SKM-1 treated with dmso at 0.1 percent for 144 hours (cell line): ENCODE measurements at regions not wholly inside any gene's neighbourhood (a gene's known extent, or its start where the extent isn't known, plus 50 kb on each side); places are given as distances from the start of the nearest gene placed in this dataset.

ENCODE experiments used
- DNase-seq: peaks from one replicate; lab custom pipeline; 2025; ENCODE audit not compliant: unreplicated experiment; lab: John Stamatoyannopoulos, UW

DNA sequence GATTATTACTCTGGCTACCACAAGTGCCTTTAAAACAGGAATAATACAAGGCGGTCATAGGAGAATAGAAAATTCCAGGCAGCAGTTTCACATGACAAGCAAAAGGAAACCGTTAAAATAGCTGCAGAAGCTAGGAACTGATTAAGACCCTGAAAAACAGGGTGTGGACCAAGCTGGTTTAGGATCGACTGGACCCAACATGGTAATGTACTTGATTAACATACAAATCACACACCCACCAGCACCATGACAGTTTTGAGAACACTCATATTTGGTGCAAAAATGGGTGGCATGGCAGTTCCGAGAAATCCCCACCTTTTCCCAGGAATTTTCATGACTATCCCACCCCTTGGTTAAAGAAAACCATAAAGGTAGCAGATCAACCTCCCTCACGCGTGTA lies 51.9 kb upstream of the TMEM163 start:
- DNase-seq = no peak

DNA sequence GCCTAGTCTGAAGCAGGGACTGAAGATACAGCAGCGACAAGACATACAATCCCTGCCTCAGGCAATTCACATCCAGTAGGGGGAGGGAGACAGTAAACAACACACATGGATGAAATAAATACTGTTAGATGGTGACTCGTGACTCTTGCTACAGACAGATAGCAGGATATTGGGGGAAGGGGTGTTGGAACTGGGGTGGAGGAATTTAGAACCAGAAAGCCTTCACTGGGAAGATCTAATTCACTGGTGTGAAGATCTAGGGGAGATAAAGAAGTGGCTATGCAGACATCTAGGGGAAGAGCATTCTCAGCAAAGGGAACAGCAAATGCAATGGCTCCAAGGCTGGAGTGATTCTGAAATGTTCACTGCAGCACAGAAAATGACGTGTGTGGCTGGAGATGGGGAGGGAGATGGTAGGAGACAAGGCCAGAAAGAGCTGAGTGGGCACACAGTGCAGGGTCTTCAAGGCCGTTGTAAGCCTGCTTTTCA lies 52.6 kb upstream of the TMEM163 start:
- no peak for DNase-seq

DNA sequence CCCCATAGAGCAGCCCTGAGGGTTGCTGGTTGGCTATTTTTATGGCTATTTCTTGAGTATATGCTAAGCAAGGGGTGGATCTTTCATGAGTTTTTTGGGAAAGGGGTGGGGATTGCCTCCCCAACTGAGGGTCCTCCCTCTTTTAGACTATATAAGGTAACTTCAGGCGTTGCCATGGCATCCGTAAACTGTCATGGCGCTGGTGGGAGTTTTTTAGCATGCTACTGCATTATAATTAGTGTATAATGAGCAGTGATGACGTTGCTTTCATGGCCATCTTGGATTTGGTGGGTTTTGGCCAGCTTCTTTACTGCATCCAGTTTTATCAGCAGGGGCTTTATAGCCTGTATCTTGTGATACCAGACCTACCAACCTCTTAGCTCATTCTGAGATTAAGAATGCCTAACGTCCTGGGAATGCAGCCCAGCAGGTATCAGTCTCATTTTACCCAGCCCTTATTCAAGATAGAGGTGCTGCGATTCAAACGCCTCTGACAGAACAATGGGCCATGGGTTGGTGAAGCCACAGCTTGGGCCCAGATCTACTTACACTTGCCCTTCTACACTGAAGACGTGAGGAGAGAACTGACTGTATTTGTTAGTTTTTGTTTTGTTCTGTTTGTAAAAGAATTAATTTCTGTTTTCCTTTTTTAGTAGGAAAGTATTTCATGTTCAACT lies 53.8 kb upstream of the TMEM163 start:
- DNase-seq = no peak

DNA sequence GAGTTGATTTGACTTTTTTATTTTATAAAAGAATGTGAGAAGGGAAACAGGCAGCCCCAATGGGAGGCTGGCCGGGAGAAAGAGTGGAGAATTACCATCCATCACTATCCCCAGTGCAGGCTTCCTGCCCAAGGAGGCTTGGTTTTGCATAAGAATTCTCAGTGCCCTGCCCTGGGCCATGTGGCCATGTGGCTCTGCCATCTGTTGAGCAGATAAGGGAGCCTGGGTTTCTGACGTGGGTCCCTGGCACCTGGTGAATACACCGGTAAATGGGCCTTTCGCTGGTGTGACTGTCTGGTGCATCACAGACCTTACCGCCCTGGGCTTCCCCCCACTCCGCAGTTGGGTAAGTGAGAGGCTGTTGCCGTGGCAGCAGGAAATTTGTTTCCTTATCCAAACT lies 54.5 kb upstream of the TMEM163 start:
- no peak for DNase-seq

DNA sequence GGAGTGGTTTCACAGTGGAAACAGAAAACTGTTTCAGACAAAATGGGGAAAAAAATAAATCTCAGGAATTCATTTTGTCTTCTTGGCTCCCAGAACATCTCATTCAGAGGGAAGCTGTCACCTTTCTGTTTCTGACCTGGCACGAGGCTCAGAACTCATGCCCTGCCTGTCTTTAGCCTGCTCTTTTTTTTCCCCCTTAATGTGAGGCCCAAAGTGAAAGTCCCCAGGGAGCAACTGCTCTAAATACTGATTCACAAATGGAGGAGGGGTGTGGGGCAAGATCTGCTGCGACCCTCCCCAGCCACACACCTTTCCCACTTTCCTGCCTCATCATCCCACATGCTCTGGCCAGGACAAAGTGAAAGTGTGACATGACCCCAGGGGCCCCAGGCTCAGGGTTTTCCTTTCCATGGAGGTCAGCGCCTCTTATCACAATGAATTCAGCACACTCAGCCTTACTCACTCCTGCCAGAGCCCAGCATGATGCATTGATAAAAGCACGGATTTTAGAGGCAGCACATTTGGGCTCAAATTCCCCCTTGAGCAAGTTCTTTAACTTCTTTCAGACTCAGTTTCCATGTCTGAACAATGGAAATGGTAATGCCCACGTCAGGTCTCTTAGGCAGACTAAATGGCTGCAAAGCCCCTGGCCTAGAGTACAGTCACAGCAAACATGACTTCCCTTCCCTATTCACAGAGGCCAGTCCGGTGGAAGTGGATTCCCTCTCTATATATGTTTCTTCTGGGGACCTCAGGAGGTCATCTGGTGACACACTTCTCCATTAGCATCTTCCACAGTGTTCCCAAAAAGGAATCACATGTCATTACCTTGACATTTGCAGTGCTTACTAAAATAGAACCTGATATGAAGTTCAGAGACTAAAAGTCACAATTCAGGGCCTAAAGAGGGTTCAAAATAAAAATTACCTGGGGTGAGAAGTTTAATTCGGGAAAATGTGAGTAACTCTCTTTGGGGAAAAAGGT lies 55.3 kb upstream of the TMEM163 start:
- DNase-seq = no peak

DNA sequence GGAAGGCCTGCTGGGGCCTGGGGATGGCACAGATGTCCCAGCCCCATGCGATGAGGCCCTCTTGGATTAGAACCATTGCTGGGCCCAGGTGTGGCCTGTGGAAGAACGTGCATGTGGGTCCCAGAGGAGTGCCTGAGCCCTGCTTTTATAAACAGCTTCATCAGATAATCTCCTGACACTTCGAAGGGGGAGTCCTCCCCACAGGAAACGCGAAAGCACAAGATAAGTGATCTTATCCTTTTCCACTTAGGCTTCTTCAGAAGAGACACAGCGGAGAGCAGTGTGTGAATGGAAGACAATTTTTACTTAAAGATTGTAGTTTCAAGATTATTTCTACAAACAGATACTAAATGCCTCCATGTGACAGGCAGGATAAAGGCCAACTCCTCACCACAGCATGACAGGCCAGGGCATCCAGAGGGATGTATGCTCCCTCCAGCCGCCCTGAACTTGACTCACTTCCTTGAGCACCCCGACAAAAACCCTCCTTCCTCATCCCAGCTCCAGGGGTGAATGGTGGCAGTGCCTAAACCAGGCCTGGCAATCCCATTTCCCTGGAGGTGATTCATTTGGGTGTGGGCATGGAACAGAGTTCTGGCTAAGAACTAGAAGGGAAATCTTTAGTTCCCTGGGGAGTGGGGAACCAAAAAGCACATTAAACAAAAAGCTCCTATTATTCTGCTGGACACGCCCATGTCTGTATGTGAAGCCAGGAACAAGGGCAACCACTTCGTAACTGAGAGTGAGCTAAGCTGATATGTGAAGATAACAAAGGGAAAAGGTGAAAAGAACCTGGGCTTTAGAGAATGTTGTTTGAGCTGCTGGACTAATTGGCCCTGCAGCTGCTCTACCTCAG lies 56.2 kb upstream of the TMEM163 start:
- DNase-seq = no peak

DNA sequence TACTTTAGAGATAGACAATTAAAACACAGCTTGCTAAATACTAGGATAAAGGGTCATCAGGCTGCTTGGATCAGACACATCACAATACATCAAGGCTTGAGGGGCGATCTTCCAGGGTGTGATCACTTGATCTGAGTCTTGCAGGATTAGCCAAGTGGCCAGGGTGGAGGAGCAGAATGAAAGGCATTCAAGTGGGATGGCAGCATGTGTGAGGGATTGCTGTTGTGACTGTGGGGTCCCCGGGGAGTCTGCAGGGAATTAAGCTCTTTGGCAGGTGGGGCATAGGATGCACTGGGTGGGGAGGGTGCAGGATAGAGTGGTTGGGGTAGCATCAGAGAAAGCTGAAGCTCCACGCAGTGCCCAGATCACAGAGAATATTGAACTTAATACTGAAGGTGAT lies 58.0 kb upstream of the TMEM163 start:
- DNase-seq = no peak

DNA sequence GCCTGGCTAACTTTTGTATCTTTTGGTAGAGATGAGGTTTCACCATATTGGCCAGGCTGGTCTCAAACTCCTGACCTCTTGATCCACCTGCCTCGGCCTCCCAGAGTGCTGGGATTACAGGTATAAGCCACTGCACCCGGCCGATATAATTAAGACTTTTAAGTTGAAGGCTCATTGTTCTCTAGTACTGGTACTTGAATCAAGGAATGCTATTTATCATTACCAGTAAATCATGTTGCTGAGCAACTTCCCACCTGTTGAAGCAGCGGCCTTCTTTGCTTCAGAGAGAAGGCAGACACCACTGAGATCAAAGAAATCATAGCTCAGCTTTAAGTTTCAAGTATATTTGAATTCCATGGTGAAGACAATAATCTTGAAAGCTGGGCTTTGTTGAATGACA lies 58.8 kb upstream of the TMEM163 start:
- no peak for DNase-seq

DNA sequence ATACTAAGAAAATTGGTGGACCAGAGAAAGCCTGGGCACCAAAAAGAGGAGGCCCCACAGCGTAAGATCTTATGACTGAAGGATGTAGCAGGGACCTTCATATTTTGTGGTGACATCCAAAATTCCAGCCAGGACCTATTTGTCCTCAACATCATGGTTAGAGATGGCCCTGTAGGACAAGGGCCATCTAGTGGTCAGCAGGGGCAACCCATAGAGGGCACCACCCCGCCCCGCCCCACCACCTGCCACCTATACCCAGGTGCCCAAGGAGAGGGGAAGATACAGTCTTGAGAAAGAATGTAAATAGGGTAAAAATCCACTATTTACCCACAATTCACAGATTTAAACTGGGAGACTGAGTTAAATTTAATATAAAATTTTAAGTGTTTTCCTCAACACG lies 59.6 kb upstream of the TMEM163 start:
- DNase-seq = no peak

DNA sequence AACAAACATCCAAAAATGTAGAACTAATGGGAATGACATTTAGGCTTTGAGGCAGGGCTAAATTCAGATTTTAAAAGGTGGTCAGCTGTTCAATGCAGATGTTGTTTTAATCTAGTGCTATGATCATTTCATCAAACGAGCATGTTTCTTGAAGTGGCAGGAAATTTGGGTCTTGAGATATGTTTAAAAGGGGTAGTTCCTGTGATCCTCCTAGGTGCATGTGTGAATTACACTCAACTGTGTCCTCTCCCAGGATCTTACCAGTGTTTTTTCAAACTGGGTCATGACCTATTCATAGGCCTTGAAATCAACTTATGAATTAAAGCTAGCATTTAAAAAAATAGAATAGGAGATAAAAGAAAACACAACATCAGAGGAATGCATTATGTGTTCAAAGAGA lies 57.4 kb upstream of the ACMSD start:
- DNase-seq = no peak

DNA sequence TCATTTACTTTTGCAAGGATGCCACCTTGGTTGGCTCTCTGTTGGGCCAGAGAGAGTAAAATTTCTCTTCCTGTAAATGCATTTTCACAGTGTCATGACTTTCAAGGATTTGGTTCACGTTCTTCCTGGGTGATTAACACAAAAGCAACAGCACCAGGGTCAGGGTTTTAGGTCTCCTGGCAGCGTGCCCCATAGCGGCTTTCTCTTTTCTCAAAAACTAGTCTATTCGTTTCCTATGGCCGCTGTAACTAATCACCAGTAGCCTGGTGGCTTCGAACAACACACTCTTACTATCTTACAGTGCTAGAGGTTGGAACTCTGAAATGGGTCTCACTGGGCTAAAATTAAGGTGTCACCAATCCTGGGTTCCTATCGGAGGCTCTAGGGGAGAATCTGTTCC lies 56.3 kb upstream of the ACMSD start:
- DNase-seq = no peak

DNA sequence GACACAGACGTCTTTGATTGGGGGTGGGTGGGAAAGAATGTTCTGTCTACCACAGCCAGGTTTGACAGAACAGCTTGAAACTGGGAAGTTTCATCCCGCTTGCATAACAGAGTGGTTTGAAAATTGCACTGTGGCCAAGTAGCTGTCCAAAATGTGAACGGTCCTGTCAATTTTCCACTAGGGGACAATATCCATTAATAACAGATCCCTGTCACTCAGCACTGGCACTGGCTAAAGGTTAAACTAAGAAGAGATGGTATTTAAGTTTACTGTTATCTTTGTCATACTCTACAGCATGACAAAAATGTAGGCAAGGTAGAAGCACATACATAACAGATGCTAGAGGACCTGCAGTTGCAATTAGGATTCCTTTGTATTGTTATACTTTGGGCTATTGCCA lies 55.6 kb upstream of the ACMSD start:
- DNase-seq = peak; percentile 61

DNA sequence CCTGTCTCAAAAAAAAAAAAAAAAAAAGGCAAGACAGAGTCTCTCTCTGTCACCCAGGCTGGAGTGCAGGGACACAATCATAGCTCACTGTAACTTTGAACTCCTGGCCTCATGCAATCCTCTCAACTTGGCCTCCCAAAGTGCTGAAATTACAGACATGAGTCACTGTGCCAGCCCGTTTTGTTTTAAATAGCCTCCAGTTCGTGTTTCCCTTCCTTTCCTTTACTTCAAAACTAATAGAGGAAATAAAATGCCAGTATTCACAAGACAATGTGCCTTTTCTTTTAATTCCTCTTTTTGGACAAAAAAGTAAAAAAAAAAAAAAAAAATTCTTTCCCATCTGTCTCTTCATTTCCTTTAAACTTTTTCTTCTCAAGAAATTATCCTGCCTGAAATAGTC lies 54.5 kb upstream of the ACMSD start:
- peak; percentile 50 for DNase-seq

DNA sequence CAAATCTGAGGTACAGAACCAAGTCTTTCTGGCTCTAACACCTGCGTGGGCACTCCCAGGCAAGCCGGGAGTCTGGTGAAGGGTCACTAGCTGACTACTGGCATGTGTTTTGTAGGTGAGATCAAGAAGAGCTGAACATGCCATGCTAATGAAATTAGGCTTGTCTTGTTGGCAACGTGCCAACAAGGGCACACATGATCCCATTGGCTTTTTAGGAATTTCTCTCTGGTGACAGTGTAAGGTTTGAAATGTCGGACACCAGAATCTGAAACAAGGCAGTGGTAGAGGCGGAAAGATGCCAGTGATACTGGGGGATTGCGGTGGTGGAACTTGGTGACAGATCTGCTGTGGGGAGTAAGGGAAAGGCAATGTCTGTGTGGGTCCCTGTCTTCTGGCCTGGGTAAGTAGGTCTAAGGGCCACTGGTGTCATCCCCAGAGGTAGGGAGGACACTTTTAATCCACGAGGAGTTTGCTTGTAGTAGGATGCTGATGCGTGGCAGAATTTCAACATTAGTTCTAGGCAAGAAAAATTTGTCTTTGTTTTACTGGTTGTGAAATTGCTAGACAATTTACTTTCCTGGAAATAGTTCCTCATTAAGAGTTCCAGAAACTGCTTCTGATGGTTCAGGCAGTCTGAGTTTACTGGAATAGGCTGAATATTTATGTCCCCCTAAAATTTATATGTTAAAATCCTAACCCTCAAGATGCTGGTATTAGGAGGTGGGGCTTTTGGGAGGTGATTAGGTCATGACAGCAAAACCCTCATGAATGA lies 52.6 kb upstream of the ACMSD start:
- DNase-seq = no peak

DNA sequence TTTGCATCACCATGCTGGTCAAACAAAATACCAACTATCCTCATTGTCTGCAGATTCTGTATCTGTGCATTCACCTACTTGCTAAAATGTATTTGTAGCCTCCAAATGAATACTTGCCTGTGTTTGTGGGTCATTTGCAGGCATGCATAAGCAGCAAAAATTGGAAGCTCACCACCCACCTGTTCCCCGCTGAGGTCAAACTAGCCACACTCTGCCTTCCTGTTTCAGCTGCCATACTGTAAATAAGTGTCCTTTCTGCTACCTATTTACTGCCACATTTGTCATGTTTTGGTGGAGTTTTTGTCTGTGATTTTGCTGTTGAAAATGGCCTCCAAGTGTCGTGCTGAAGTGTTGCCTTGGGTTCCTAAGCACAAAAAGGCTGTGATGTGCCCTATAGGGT lies 50.0 kb upstream of the ACMSD start:
- no peak for DNase-seq
